HepG2 (cell line): ENCODE measurements at regions not wholly inside any gene's neighbourhood (a gene's known extent, or its start where the extent isn't known, plus 50 kb on each side); places are given as distances from the start of the nearest gene placed in this dataset.

ENCODE experiments used
- ELF3 ChIP-seq: IDR thresholded peaks from 2 replicates; pipeline ENCODE4 v1.6.1; 2016; ENCODE audit warnings: missing genetic modification reagents, missing compliant biosample characterization
- FOSL1 ChIP-seq: sonication (generic); formaldehyde crosslinking; IDR thresholded peaks from 2 replicates; pipeline ENCODE4 v1.9.0; 2021; ENCODE audit warnings: missing genetic modification reagents, borderline replicate concordance
- FOXA3 ChIP-seq: IDR thresholded peaks from 2 replicates; pipeline ENCODE4 v1.6.1; 2016; ENCODE audit warnings: missing genetic modification reagents, missing compliant biosample characterization
- FOXP1 ChIP-seq, 2 experiments: fragments of 450-650 bp in 1 of 2; IDR thresholded peaks; 2 replicates each; pipeline ENCODE4 v1.6.1; 2017 to 2018; ENCODE audit warnings: antibody characterized with exemption in 1 of 2
- GABPB1 ChIP-seq: IDR thresholded peaks from 2 replicates; pipeline ENCODE4 v1.6.1; 2016; ENCODE audit warnings: mild to moderate bottlenecking, missing genetic modification reagents, moderate library complexity, missing compliant biosample characterization
- GATAD2A ChIP-seq: IDR thresholded peaks from 2 replicates; pipeline ENCODE4 v1.6.1; 2016
- HMG20A ChIP-seq: IDR thresholded peaks from 2 replicates; pipeline ENCODE4 v1.6.1; 2016; ENCODE audit warnings: borderline replicate concordance
- IRF2 ChIP-seq: IDR thresholded peaks from 2 replicates; pipeline ENCODE4 v1.6.1; 2018; ENCODE audit warnings: missing genetic modification reagents, missing compliant biosample characterization
- IRX3 ChIP-seq: sonication (generic); formaldehyde crosslinking; IDR thresholded peaks from 2 replicates; pipeline ENCODE4 v1.8.1; 2023; ENCODE audit warnings: mild to moderate bottlenecking, low read depth, missing genetic modification reagents, borderline replicate concordance
- JUND ChIP-seq: sonication (generic); formaldehyde crosslinking; IDR thresholded peaks from 2 replicates; pipeline ENCODE4 v1.8.0; 2022; ENCODE audit warnings: mild to moderate bottlenecking, missing genetic modification reagents
- NR2F1 ChIP-seq, 2 experiments: fragments of 450-650 bp in 1 of 2; formaldehyde crosslinking in 1 of 2; IDR thresholded peaks; 2 replicates each; pipeline versions ENCODE4 v1.5.0 to v1.6.1; 2016 to 2020; ENCODE audit warnings: mild to moderate bottlenecking in 1 of 2, missing compliant biosample characterization in 1 of 2, missing genetic modification reagents in 1 of 2, moderate library complexity in 1 of 2
- RARA ChIP-seq: IDR thresholded peaks from 2 replicates; pipeline ENCODE4 v1.6.1; 2016; ENCODE audit warnings: missing genetic modification reagents, missing compliant biosample characterization
- RNF2 ChIP-seq: fragments of 450-650 bp; conservative IDR thresholded peaks from 2 replicates; pipeline ENCODE4 v1.6.1; 2016; ENCODE audit warnings: low read depth
- SRSF9 ChIP-seq: fragments of 200-400 bp; formaldehyde crosslinking; IDR thresholded peaks from 2 replicates; pipeline ENCODE4 v1.6.1; 2018; ENCODE audit warnings: borderline replicate concordance, mild to moderate bottlenecking, low read depth, low read length; ENCODE audit not compliant: insufficient read depth, poor library complexity, severe bottlenecking
- ZNF282 ChIP-seq: fragments of 450-650 bp; IDR thresholded peaks from 2 replicates; pipeline ENCODE4 v1.6.1; 2018; ENCODE audit not compliant: partially characterized antibody
- ZNF317 ChIP-seq: sonication (generic); formaldehyde crosslinking; IDR thresholded peaks from 2 replicates; pipeline ENCODE4 v1.5.0; 2020; ENCODE audit warnings: mild to moderate bottlenecking, missing genetic modification reagents
- ZNF629 ChIP-seq: sonication (generic); formaldehyde crosslinking; conservative IDR thresholded peaks from 2 replicates; pipeline ENCODE4 v1.5.0; 2020; ENCODE audit warnings: missing genetic modification reagents
- TF ChIP-seq, protein P1 (sequence below): sonication (generic); formaldehyde crosslinking; conservative IDR thresholded peaks from 2 replicates; pipeline ENCODE4 v1.4.0; 2020; ENCODE audit warnings: mild to moderate bottlenecking, missing genetic modification reagents, moderate library complexity
- TF ChIP-seq, protein P2 (sequence below): IDR thresholded peaks from 2 replicates; pipeline ENCODE4 v1.4.0; 2020; ENCODE audit warnings: mild to moderate bottlenecking, missing genetic modification reagents
- TF ChIP-seq, protein P3 (sequence below): sonication (generic); formaldehyde crosslinking; IDR thresholded peaks from 2 replicates; pipeline ENCODE4 v1.4.0; 2020; ENCODE audit warnings: missing genetic modification reagents, borderline replicate concordance

DNA sequence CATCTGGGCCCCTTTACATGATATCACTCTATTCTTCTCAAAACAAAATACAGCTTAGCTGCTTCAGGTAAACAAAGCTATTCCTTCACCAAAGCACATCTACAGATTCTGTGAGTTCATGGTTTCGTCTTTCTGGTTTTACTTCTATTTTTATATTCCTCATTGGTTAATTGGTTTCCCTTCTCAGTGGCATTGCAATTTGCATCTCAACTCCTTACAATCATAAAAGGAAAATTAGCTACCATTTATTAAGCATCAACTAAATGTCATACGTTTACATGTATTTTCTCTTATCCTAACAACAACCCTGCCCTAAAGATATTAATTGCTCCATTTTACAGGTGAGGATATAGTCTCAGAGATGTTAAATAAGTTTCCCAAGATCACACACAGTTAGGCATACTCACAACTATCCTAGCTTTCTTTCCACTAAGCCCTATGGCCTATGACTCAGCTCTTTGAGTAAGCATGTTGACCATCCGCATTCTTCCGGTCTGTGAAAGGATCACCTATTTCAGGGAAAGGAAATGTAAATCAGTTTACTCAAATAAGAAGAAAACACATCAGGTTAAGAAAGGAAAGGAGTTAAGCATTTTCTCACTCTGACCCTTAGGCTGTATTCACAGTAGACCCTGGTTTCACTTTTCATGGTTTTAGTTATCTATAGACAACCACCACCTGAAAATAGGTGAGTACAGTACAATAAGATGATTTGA lies 146.1 kb downstream of the CAAP1 start (continued):
- TF ChIP-seq IRX3 (no peak), ZNF629 (CRISPR knock-in tag) (peak; percentile 44; the same call in 1 of the 2 replicates), ZNF317 (CRISPR knock-in tag) (no peak), RARA (no peak), SRSF9 (no peak), HMG20A (CRISPR knock-in tag) (peak; percentile 52; the same call in 1 of the 2 replicates), ZNF282 (no peak), GABPB1 (CRISPR knock-in tag) (peak; percentile 57; the same call in 1 of the 2 replicates), JUND (CRISPR knock-in tag) (0 out of 2 replicates have a peak, but pooled peaks have one; percentile 31), NR2F1 (CRISPR knock-in tag; IDR thresholded peaks at IDR 0.05) (peak in 1 of 2 experiments; percentile 12; a peak in 1 of 4 replicates), FOXA3 (CRISPR knock-in tag) (peak; percentile 88), RNF2 (no peak), GATAD2A (CRISPR knock-in tag) (peak; percentile 69; the same call in 1 of the 2 replicates), FOSL1 (peak; percentile 80), IRF2 (CRISPR knock-in tag) (0 out of 2 replicates have a peak, but pooled peaks have one; percentile 37), FOXP1 (IDR thresholded peaks at IDR 0.05) (no peak), FOXP1 (CRISPR knock-in tag; IDR thresholded peaks at IDR 0.05) (peak; percentile 46), ELF3 (CRISPR knock-in tag) (peak; percentile 89)
- TF ChIP-seq, protein P1, sequence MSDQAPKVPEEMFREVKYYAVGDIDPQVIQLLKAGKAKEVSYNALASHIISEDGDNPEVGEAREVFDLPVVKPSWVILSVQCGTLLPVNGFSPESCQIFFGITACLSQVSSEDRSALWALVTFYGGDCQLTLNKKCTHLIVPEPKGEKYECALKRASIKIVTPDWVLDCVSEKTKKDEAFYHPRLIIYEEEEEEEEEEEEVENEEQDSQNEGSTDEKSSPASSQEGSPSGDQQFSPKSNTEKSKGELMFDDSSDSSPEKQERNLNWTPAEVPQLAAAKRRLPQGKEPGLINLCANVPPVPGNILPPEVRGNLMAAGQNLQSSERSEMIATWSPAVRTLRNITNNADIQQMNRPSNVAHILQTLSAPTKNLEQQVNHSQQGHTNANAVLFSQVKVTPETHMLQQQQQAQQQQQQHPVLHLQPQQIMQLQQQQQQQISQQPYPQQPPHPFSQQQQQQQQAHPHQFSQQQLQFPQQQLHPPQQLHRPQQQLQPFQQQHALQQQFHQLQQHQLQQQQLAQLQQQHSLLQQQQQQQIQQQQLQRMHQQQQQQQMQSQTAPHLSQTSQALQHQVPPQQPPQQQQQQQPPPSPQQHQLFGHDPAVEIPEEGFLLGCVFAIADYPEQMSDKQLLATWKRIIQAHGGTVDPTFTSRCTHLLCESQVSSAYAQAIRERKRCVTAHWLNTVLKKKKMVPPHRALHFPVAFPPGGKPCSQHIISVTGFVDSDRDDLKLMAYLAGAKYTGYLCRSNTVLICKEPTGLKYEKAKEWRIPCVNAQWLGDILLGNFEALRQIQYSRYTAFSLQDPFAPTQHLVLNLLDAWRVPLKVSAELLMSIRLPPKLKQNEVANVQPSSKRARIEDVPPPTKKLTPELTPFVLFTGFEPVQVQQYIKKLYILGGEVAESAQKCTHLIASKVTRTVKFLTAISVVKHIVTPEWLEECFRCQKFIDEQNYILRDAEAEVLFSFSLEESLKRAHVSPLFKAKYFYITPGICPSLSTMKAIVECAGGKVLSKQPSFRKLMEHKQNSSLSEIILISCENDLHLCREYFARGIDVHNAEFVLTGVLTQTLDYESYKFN (CRISPR knock-in tag) = peak; percentile 36; the same call in 1 of the 2 replicates
- TF ChIP-seq, protein P2, sequence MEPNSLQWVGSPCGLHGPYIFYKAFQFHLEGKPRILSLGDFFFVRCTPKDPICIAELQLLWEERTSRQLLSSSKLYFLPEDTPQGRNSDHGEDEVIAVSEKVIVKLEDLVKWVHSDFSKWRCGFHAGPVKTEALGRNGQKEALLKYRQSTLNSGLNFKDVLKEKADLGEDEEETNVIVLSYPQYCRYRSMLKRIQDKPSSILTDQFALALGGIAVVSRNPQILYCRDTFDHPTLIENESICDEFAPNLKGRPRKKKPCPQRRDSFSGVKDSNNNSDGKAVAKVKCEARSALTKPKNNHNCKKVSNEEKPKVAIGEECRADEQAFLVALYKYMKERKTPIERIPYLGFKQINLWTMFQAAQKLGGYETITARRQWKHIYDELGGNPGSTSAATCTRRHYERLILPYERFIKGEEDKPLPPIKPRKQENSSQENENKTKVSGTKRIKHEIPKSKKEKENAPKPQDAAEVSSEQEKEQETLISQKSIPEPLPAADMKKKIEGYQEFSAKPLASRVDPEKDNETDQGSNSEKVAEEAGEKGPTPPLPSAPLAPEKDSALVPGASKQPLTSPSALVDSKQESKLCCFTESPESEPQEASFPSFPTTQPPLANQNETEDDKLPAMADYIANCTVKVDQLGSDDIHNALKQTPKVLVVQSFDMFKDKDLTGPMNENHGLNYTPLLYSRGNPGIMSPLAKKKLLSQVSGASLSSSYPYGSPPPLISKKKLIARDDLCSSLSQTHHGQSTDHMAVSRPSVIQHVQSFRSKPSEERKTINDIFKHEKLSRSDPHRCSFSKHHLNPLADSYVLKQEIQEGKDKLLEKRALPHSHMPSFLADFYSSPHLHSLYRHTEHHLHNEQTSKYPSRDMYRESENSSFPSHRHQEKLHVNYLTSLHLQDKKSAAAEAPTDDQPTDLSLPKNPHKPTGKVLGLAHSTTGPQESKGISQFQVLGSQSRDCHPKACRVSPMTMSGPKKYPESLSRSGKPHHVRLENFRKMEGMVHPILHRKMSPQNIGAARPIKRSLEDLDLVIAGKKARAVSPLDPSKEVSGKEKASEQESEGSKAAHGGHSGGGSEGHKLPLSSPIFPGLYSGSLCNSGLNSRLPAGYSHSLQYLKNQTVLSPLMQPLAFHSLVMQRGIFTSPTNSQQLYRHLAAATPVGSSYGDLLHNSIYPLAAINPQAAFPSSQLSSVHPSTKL (CRISPR knock-in tag) = peak; percentile 67
- TF ChIP-seq, protein P3, sequence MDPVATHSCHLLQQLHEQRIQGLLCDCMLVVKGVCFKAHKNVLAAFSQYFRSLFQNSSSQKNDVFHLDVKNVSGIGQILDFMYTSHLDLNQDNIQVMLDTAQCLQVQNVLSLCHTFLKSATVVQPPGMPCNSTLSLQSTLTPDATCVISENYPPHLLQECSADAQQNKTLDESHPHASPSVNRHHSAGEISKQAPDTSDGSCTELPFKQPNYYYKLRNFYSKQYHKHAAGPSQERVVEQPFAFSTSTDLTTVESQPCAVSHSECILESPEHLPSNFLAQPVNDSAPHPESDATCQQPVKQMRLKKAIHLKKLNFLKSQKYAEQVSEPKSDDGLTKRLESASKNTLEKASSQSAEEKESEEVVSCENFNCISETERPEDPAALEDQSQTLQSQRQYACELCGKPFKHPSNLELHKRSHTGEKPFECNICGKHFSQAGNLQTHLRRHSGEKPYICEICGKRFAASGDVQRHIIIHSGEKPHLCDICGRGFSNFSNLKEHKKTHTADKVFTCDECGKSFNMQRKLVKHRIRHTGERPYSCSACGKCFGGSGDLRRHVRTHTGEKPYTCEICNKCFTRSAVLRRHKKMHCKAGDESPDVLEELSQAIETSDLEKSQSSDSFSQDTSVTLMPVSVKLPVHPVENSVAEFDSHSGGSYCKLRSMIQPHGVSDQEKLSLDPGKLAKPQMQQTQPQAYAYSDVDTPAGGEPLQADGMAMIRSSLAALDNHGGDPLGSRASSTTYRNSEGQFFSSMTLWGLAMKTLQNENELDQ (CRISPR knock-in tag) = no peak
